Esophagus squamous epithelium (tissue), 5 donors: ENCODE measurements at regions not wholly inside any gene's neighbourhood (a gene's known extent, or its start where the extent isn't known, plus 50 kb on each side); places are given as distances from the start of the nearest gene placed in this dataset.
A peak's percentile ranks its signal among the peaks of the same experiment; 100 is the strongest.

Source experiments
- DNase-seq: peaks from one replicate; lab custom pipeline; 2025; lab: John Stamatoyannopoulos, UW
- H3K27ac ChIP-seq, 4 donors: fragments of 200-600 bp; sonication (generic); one replicate each; pipeline ENCODE4 v1.5.1; 2016 to 2019; ENCODE audit warnings: mild to moderate bottlenecking in 1 of 4
- H3K27me3 ChIP-seq, 4 donors: fragments of 200-600 bp; sonication (generic); 1 replicate in 3 of 4; 2 replicates in 1 of 4; pipeline versions ENCODE4 v1.5.1 to v1.6.0; 2017 to 2021; ENCODE audit warnings: antibody characterized with exemption in 1 of 4
- H3K36me3 ChIP-seq, 3 donors: fragments of 200-600 bp; sonication (generic); one replicate each; pipeline ENCODE4 v1.5.1; 2016 to 2019
- H3K4me1 ChIP-seq, 3 donors: fragments of 200-600 bp; sonication (generic); one replicate each; pipeline ENCODE4 v1.5.1; 2017 to 2019
- H3K4me3 ChIP-seq, 4 donors: fragments of 200-600 bp; sonication (generic); 1 replicate in 3 of 4; 2 replicates in 1 of 4; pipeline ENCODE4 v1.5.1; 2016 to 2019; ENCODE audit warnings: mild to moderate bottlenecking in 2 of 4, moderate library complexity in 1 of 4
- H3K9me3 ChIP-seq, 3 donors: fragments of 200-600 bp; sonication (generic); one replicate each; pipeline ENCODE4 v1.5.1; 2016 to 2019
- POLR2A ChIP-seq, 4 donors: fragments of 450-650 bp; IDR thresholded peaks; one replicate each; pipeline ENCODE4 v1.6.1; 2017; ENCODE audit warnings: antibody characterized with exemption in 4 of 4, mild to moderate bottlenecking in 4 of 4, moderate library complexity in 3 of 4
- WGBS, 2 donors: methylation state at CpG; one replicate each; pipeline ENCODE4 v1.1.5; 2018; 5-methylcytosine and 5-hydroxymethylcytosine counted together
- intact Hi-C: fragments of 100-400 bp; cut with DNase I; formaldehyde crosslinking; loops from one replicate; pipeline ENCODE4 v1.15.0; 2022
- TF ChIP-seq, protein P1 (sequence below), 6 experiments: fragments of 450-650 bp in 4 of 6; fragments of 200-600 bp in 2 of 6; sonication (generic) in 2 of 6; IDR thresholded peaks; one replicate each; pipeline ENCODE4 v1.5.1; 2016 to 2019; ENCODE audit warnings: antibody characterized with exemption in 6 of 6, mild to moderate bottlenecking in 4 of 6, moderate library complexity in 4 of 6
- donor health status: DM: yes; HTN: yes; CAD: no.

DNA sequence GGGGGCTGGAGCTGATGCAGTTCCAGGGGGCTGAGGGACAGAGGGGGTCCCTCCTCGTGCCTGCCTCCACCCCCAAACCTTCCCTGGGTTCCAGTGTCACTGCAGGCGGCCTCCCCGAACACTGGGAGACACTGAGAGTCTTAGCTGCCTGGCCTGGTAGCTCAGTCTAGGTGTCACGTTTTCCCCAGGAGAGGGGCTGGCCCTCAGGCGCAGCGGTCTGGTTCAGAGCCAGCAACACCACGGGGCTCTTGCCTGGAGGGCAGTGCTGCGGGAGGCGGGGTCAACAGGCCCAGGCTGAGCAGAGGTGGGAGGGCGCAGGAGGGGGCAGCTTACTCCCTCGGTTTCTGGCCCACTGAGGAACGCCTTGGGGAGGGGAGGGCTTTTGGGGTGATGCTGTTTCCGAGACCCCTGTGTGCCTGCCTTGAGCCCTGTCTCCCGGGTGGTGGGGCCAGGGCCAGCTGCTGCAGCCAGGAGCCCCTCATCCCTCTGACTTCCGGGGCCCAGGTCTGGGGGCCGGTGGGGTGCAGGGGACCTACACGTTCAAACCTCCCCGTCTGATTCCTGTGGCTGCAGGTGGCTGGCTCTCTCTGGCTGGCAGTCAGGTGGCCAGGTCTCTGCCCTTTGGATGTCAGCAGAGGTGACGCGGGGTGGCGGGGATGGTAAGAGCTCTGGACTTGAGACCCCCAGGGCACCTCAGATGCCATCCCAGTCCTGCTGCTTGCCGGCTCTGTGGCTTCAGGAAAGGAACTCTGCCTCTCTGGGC, 89.3 kb upstream of the GSE1 start:
- TF ChIP-seq, protein P1, sequence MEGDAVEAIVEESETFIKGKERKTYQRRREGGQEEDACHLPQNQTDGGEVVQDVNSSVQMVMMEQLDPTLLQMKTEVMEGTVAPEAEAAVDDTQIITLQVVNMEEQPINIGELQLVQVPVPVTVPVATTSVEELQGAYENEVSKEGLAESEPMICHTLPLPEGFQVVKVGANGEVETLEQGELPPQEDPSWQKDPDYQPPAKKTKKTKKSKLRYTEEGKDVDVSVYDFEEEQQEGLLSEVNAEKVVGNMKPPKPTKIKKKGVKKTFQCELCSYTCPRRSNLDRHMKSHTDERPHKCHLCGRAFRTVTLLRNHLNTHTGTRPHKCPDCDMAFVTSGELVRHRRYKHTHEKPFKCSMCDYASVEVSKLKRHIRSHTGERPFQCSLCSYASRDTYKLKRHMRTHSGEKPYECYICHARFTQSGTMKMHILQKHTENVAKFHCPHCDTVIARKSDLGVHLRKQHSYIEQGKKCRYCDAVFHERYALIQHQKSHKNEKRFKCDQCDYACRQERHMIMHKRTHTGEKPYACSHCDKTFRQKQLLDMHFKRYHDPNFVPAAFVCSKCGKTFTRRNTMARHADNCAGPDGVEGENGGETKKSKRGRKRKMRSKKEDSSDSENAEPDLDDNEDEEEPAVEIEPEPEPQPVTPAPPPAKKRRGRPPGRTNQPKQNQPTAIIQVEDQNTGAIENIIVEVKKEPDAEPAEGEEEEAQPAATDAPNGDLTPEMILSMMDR (IDR thresholded peaks at IDR 0.05) = no peak
- TF ChIP-seq POLR2A (IDR thresholded peaks at IDR 0.05) = no peak
- peak overlapping the region in 1 of 4 donors; percentile 4 for H3K27ac ChIP-seq
- WGBS, 2 donors = 82% methylated on average over 7 of the region's 22 CpGs; no CpG with 5 or more reads in 1 of the 2 donors
- peaks cover 32 to 70% (median 32%) of the 10 kb centered on the region in 3 donors for H3K4me1 ChIP-seq
- intact Hi-C loops = no loop called here
- H3K36me3 ChIP-seq = no peaks in the 10 kb centered on the region
- no peaks in the 10 kb centered on the region for H3K27me3 ChIP-seq
- H3K9me3 ChIP-seq = no peaks in the 10 kb centered on the region
- no peak for DNase-seq
- H3K4me3 ChIP-seq = no peak overlapping the region

DNA sequence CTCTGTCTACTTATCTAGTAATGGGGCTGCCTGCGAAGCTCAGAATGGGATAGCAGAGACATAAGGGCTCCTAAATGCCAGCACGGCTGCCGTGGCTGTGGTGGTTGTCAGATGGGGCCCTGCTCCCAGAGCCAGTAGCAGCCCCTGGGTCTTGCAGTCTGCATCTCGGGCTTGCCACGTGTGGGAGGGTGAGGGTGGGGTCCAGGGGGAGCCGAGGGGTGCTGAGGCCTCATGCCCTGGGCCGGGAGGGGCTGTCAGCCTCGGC, 88.8 kb upstream of the GSE1 start:
- Histone ChIP-seq H3K4me1 (peaks cover 32 to 70% (median 32%) of the 10 kb centered on the region in 3 donors), H3K27ac (no peak overlapping the region), H3K4me3 (no peak overlapping the region), H3K9me3 (no peaks in the 10 kb centered on the region), H3K36me3 (no peaks in the 10 kb centered on the region), H3K27me3 (no peaks in the 10 kb centered on the region)
- no peak for DNase-seq
- TF ChIP-seq, protein P1 (IDR thresholded peaks at IDR 0.05) = no peak
- intact Hi-C loops = no loop called here
- no CpG with 5 or more reads among the region's 8 CpGs for WGBS, 2 donors

DNA sequence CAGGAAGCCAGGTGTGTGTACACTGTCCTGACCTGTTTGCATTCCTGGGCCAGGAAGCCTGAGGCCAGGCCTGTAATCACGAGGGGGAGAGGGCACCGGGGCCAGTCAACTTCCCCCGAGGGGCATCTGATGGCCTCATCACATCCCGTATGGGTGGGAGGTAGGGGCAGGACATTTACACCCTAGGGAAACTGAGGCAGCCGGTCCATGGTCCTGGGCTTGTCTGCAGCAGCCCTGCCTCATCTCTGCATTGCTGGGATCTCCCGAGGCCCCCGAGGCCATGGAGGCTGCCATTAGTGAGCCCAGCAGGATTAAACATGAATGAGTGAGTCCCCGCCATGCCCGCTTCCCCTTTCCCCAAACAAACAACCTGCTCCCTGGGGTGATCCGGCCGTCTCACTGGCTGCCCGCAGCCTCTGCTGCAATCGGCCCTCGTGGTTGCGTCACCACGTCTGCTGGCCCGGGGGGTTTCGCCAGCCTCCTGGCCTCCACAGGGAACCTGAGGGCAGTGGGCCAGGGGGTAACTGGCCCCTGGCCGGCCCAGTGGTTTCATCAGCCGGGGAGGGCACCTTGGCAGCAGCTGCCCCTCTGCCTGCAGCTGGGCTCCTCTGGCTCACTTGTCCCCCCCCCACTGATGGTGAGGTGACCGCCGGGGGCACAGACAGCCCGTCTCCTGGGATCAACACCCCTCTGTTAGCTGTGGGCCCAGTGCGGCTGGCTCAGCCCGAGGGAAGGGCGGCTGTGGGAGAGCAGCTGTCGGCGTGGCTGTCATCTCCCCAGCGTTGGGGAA, 88.3 kb upstream of the GSE1 start:
- DNase-seq = no peak
- intact Hi-C loops = no loop called here
- Histone ChIP-seq H3K27ac (no peak overlapping the region), H3K27me3 (no peaks in the 10 kb centered on the region), H3K4me3 (no peak overlapping the region), H3K9me3 (no peaks in the 10 kb centered on the region), H3K36me3 (no peaks in the 10 kb centered on the region), H3K4me1 (peaks cover 32 to 70% (median 32%) of the 10 kb centered on the region in 3 donors)
- WGBS, 2 donors = 35 to 46% methylated on average over 4 to 7 of the region's 29 CpGs
- TF ChIP-seq, protein P1 (IDR thresholded peaks at IDR 0.05) = no peak
- no peak for TF ChIP-seq POLR2A (IDR thresholded peaks at IDR 0.05)

DNA sequence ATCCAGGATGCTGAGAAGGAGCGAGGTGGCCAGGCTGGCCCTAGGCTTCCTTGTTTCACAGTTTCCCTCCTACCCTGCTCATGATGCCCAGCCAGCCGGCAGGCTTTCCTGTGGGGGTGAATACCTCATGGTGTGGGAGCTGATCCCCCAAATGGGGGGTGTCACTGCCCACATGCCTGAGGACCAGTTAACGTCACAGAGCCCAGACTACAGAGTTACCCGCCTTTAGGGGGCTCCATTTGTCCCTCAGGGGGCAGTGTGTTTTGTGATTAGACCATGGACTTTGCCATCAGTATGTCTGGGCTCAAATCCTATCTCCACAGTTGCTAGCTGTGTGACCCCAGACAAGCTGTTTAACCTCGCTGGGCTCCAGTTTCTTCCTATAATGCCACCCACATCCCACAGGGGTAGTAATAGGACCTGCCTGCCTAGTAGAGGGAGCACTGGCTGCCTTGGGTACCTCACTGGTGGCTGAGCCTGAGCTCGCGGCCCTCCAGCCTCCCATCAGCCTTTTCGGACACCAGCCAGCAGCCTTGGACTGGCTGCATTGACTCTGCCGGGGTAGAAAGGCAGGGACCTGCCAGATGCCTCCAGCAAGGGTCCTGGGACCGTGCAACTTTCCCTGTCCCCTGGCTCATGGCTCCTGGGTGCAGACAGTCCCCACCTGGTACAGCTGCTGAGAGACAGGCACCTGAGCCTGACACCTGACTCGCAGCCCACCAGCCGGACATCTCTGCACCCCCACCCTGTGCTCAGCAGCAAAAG, 87.5 kb upstream of the GSE1 start:
- no peak overlapping the region for H3K27ac ChIP-seq
- WGBS, 2 donors = 82% methylated on average over 7 of the region's 12 CpGs; no CpG with 5 or more reads in 1 of the 2 donors
- no peak overlapping the region for H3K4me3 ChIP-seq
- TF ChIP-seq, protein P1 (IDR thresholded peaks at IDR 0.05) = no peak
- no peak for TF ChIP-seq POLR2A (IDR thresholded peaks at IDR 0.05)
- no peaks in the 10 kb centered on the region for H3K36me3 ChIP-seq
- peaks cover 32 to 64% (median 32%) of the 10 kb centered on the region in 3 donors for H3K4me1 ChIP-seq
- H3K9me3 ChIP-seq = no peaks in the 10 kb centered on the region
- intact Hi-C loops = no loop called here
- DNase-seq = no peak
- H3K27me3 ChIP-seq = no peaks in the 10 kb centered on the region
